ENCODE measurements at regions not wholly inside any gene's neighbourhood (a gene's known extent, or its start where the extent isn't known, plus 50 kb on each side); places are given as distances from the start of the nearest gene placed in this dataset.

- Histone ChIP-seq H3K27ac (no peak overlapping the region), H4K20me1 (no peaks in the 10 kb centered on the region), H3K4me3 (no peak overlapping the region), H3K27me3 (no peaks in the 10 kb centered on the region), H3K4me2 (no peak overlapping the region), H3K4me1 (no peaks in the 10 kb centered on the region; the same call in 1 of the 2 replicates), H3K36me3 (no peaks in the 10 kb centered on the region), H3K9me3 (no peaks in the 10 kb centered on the region), H3K9ac (no peak overlapping the region)
- no peak for TF ChIP-seq Cebpa-rat (IDR thresholded peaks at IDR 0.05)
These were observed 167.1 kb upstream of the STK17B start for GRCh38 chr2:196338440-196338839.

- Histone ChIP-seq H3K27ac (no peak overlapping the region), H3K27me3 (no peaks in the 10 kb centered on the region), H3K4me3 (no peak overlapping the region), H3K4me1 (no peaks in the 10 kb centered on the region; the same call in 1 of the 2 replicates), H3K9me3 (no peaks in the 10 kb centered on the region), H4K20me1 (no peaks in the 10 kb centered on the region), H3K9ac (no peak overlapping the region), H3K4me2 (no peak overlapping the region), H3K36me3 (no peaks in the 10 kb centered on the region)
- no peak for TF ChIP-seq Cebpa-rat (IDR thresholded peaks at IDR 0.05)
These were observed 170.0 kb upstream of the STK17B start for GRCh38 chr2:196341277-196341841.

DNA sequence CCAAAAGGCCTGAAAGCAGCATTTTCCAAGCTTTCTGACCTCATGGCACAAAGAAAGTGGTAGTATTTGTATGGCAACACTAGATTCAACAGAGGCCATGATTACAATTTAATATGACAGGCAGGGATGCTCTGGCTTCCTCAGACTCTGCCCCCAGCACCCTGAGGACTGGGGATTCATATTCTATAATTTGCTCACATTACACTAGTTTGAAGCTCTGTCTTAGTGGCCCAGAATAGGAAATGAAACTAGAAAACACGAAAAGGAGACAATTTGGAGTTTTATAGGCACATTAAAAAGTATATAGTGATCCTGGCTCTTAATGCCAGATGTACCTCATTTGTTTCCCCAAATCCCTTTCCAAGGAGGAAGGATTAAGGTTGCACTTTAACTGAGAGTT, 173.0 kb upstream of the STK17B start:
- Histone ChIP-seq H4K20me1 (no peaks in the 10 kb centered on the region), H3K36me3 (no peaks in the 10 kb centered on the region), H3K4me1 (no peaks in the 10 kb centered on the region), H3K4me2 (no peak overlapping the region), H3K9ac (no peak overlapping the region), H3K9me3 (no peaks in the 10 kb centered on the region), H3K27ac (no peak overlapping the region), H3K27me3 (no peaks in the 10 kb centered on the region), H3K4me3 (no peak overlapping the region)
- no peak for TF ChIP-seq Cebpa-rat (IDR thresholded peaks at IDR 0.05)

DNA sequence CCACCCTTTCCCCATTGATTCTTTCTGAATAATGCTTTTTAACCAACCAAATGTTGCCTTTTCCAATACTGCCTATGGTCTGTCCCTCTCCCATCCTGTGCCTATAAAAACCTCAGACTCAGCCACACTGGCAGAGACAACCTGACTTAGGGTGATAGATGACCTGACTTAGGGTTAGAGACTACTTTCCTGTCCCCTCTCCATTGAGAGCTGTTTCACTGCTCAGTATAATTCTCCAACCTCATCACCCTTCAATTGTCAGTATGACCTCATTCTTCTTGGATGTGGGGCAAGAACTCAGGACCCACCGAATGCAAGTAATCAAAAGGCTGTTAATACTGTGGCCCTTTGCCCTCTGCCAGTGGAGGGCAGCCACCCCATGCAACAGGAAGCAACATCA, 182.3 kb upstream of the STK17B start:
- Histone ChIP-seq H3K27ac (no peak overlapping the region), H3K36me3 (no peaks in the 10 kb centered on the region), H3K27me3 (no peaks in the 10 kb centered on the region), H3K4me3 (no peak overlapping the region), H3K4me1 (no peaks in the 10 kb centered on the region), H3K4me2 (no peak overlapping the region), H4K20me1 (no peaks in the 10 kb centered on the region), H3K9me3 (peaks cover 21% of the 10 kb centered on the region), H3K9ac (no peak overlapping the region)
- TF ChIP-seq Cebpa-rat (IDR thresholded peaks at IDR 0.05): no peak

DNA sequence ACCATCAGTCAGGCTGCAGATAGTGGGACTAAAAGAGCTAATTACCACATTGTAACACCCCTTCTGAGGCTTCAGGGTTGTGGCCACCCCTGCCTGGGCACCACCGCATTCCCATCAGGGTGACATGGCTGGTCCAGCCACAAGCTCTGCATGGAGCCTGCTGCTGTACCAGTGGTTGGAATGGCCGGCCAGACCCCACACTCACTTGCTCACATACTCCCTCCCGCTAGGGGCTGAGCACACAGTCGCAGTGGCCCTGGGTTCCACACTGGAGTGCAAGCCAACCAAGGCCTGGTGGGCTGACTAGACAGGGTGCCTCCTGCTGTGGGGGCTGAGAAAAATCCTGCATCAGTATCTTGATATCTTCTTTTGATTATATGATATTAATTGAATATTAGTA, 182.8 kb upstream of the STK17B start:
- Histone ChIP-seq H3K27me3 (no peaks in the 10 kb centered on the region), H3K4me1 (no peaks in the 10 kb centered on the region), H3K9ac (no peak overlapping the region), H3K27ac (no peak overlapping the region), H3K4me3 (no peak overlapping the region), H3K36me3 (no peaks in the 10 kb centered on the region), H3K9me3 (peaks cover 21% of the 10 kb centered on the region), H3K4me2 (no peak overlapping the region), H4K20me1 (no peaks in the 10 kb centered on the region)
- no peak for TF ChIP-seq Cebpa-rat (IDR thresholded peaks at IDR 0.05)

DNA sequence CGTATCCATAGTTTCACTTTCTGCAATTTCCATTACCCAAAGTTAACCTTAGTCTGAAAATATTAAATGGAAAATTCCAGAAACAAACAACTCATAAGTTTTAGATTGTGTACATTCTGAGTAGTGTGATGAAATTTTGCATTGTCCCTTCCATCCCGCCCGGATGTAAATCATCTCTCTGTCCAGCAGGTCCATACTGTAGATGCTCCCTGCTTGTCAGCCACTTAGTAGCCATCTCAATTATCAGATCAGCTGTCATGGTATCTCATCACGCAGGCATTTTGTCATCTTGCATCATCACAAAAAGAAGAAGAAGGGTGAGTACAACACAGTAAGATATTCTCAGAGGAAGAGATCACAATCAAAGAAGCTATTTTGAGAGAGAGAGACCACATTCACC, 185.0 kb upstream of the STK17B start:
- Histone ChIP-seq H3K27ac (no peak overlapping the region), H3K4me3 (no peak overlapping the region), H4K20me1 (no peaks in the 10 kb centered on the region), H3K9me3 (peaks cover 21% of the 10 kb centered on the region), H3K4me1 (no peaks in the 10 kb centered on the region), H3K27me3 (no peaks in the 10 kb centered on the region), H3K4me2 (no peak overlapping the region), H3K36me3 (no peaks in the 10 kb centered on the region), H3K9ac (no peak overlapping the region)
- TF ChIP-seq Cebpa-rat (IDR thresholded peaks at IDR 0.05): no peak

GRCh38 chr2:196360650-196361049, 189.3 kb upstream of the STK17B start:
- H3K4me2 ChIP-seq: no peak overlapping the region
- H3K4me3 ChIP-seq: no peak overlapping the region
- H3K27ac ChIP-seq: no peak overlapping the region
- H3K27me3 ChIP-seq: no peaks in the 10 kb centered on the region
- H3K36me3 ChIP-seq: no peaks in the 10 kb centered on the region
- no peak for TF ChIP-seq Cebpa-rat (IDR thresholded peaks at IDR 0.05)
- H4K20me1 ChIP-seq: no peaks in the 10 kb centered on the region
- H3K9me3 ChIP-seq: no peaks in the 10 kb centered on the region
- no peaks in the 10 kb centered on the region for H3K4me1 ChIP-seq
- no peak overlapping the region for H3K9ac ChIP-seq

DNA sequence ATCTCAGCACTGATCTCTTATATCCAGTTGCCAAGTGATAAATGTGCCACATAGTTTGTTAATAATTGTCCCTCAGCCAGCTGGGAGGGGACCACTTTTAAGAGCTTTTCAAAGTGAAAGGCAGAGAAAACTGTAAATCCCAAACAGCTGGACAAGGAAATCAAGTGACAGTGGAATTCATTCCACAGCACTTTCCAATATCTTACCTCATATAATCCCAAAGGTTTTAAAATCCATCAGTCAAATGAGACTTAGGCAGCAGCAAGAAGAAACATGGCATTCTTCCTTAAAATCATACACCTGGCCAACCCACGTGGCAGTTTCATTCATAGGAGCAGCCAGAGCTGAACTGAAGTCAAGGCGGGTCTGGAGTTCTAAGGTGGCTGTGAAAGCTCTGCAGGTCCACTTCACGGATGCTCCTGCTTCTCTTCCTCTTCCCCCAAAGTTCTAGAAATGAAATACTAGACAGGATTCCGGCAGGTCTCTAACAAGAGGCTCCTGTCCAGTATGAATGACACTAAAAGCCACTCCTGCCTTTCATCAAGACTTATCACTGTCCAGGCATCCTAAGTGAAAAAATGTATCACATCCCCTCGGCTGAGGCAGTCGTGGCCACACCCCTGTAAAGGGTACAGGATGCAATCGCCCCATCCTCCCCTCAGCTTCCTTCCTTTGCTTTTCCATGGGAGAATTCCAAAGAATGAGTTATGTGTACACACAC, 190.4 kb upstream of the STK17B start:
- TF ChIP-seq Cebpa-rat (IDR thresholded peaks at IDR 0.05): no peak
- Histone ChIP-seq H3K36me3 (no peaks in the 10 kb centered on the region), H3K9me3 (no peaks in the 10 kb centered on the region), H3K27me3 (no peaks in the 10 kb centered on the region), H3K4me1 (no peaks in the 10 kb centered on the region), H3K9ac (no peak overlapping the region), H3K4me3 (no peak overlapping the region), H4K20me1 (no peaks in the 10 kb centered on the region), H3K4me2 (no peak overlapping the region), H3K27ac (no peak overlapping the region)

DNA sequence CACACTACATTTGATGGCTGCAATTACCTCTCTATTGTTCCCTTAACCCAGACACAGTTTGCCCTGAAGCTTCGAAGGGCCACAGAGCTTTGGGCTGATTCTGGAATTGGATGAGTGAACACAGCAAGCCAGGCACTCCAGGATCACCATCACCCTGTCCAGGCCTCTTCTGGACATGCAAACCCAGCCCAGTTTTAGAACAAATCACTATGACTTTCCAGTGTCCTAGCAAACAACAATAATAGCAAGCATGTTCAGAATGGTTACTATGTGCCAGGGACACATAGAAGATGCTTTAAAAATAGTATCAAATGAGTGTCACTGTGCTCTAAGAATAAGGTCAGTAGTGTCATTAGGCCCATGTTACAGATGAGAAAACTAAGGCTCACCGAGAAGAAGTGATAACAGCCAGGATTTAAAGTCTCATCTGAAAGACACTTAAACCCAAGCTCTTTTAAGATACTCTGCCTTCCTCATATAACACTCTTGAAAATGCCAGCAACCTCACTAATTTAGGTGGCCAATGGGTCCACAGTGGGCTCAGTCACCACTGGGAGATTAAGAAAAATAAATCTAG, 191.7 kb upstream of the STK17B start:
- Histone ChIP-seq H4K20me1 (no peaks in the 10 kb centered on the region), H3K4me2 (no peak overlapping the region), H3K27ac (no peak overlapping the region), H3K27me3 (no peaks in the 10 kb centered on the region), H3K9me3 (peaks cover 2% of the 10 kb centered on the region; the same call in 1 of the 2 replicates), H3K4me1 (no peaks in the 10 kb centered on the region), H3K9ac (no peak overlapping the region), H3K36me3 (no peaks in the 10 kb centered on the region), H3K4me3 (no peak overlapping the region)
- TF ChIP-seq Cebpa-rat (IDR thresholded peaks at IDR 0.05): no peak

DNA sequence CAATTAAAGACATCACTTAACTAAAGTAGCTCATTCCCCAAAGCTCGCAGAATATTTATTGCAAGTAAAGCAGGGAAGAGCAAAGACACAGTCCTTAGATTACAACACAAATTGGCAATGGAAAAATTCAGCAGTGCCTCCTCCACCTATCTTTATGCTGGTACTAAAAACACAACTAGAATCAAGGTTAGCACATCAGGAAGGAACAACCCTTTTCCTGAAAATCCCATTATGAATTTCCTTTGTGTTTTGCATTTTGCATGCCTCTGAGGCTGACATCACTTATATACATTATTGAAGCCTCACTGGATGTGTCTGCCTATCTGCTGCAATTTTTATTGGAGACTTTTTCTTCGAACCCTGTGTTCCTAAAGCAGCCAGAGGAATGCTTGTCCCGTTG, 193.8 kb upstream of the STK17B start:
- H3K4me2 ChIP-seq: no peak overlapping the region
- no peak overlapping the region for H3K27ac ChIP-seq
- H3K4me1 ChIP-seq: no peaks in the 10 kb centered on the region
- no peaks in the 10 kb centered on the region for H4K20me1 ChIP-seq
- no peak overlapping the region for H3K4me3 ChIP-seq
- no peak for TF ChIP-seq Cebpa-rat (IDR thresholded peaks at IDR 0.05)
- H3K9ac ChIP-seq: no peak overlapping the region
- H3K9me3 ChIP-seq: peaks cover 9% of the 10 kb centered on the region; the same call in 1 of the 2 replicates
- no peaks in the 10 kb centered on the region for H3K36me3 ChIP-seq
- no peaks in the 10 kb centered on the region for H3K27me3 ChIP-seq
